Dermis blood vessel endothelial cell (primary cell): ENCODE measurements at regions not wholly inside any gene's neighbourhood (a gene's known extent, or its start where the extent isn't known, plus 50 kb on each side); places are given as distances from the start of the nearest gene placed in this dataset.
"Not testable (repeated sequence)": the region's sequence is repeated elsewhere in the genome, so short reads cannot be mapped to it uniquely, and the experiment has no call there.

Experiments
- DNase-seq: peaks from one replicate; pipeline ENCODE4 v3.0.0; 2010

DNA sequence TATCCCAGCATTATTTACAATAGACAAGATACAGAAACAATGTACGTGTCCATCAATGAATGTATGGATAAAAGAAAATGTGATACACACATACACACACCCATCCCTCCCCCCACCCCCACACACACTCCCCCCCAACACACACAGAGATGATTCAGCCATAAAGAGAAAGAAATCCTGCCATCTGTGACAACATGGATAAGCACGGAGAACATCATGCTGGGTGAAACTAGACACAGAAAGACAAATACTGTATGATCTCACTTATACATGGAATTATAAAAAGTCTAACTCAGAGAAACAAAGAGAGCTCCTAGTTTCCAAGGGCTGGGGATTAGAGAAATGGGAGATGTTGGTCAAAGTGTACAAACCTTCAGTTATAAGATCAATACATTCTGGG lies 104.8 kb upstream of the LY86 start:
- DNase-seq = no peak

DNA sequence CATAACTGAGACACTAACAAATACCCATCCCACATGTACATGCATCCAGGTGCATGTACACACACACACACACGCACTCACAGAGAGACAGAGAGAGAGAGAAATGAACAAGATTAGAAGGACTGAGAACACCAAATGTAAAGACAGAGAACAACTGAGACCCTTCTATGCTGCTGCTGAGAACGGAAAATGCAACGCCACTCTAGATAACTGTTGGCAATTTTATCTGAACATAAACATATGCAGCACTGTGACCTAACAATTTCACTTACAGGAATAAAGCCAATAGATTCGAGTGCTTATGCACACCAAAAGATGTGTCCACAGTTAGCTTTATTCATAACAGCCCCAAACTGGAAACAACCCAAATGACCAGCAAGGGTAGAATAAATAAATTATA lies 103.8 kb upstream of the LY86 start:
- DNase-seq = no peak

DNA sequence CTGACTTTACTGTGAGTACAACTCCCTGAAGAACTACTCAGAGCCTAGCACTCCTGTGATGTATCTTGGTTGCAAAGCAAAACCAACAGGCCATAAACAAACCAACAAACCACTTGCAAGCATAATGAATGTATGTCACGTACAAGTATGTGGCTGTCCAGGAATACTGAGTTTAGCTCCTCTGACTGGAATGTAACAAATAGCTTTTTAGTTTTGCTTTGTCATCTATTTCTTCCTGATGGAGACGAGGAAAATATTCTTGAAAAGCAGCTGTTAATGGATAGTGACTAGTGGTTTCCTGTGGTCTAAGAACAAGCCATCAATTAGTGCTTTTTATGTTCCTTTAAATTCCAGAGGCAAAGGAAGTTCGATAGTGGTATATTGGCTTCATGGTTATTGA lies 101.9 kb upstream of the LY86 start:
- DNase-seq = no peak

DNA sequence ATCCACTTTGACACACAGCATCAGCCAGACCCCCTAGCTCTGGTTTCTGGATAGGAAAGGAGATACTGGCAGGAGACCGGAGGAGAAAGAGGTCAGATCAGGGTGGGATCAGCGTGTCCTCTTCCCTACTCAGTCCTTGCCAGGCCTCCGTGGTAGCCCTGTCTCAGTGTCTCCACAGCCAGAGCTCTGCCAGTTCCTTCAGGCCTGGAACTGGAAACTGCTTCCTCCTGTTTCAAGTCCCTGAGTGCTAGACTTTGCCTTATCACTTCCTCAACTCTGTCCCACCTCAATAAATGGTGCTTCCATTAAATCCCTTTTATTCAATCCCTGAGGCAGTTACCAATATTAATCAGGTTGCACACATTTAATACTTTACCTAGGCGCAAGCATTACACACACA lies 96.8 kb upstream of the LY86 start:
- DNase-seq = no peak

DNA sequence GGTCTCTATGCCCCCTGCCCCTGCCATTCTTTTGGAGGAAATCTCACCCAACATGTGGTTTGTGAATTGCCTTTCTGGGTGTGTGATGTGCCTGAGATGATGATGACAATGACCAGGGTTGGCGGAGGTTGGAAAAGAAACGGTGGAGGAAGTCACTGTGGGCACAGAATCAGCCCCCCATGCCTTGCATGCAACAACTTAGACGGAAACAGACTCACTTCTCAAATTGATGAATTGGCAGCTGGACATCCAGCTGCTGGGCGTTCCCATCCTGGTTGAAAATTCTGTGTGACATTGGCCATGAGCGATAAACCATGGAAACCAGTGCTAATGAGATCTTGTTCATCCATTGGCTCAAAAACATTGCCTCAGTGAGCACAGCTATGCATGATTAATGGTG lies 95.8 kb upstream of the LY86 start:
- DNase-seq = no peak

DNA sequence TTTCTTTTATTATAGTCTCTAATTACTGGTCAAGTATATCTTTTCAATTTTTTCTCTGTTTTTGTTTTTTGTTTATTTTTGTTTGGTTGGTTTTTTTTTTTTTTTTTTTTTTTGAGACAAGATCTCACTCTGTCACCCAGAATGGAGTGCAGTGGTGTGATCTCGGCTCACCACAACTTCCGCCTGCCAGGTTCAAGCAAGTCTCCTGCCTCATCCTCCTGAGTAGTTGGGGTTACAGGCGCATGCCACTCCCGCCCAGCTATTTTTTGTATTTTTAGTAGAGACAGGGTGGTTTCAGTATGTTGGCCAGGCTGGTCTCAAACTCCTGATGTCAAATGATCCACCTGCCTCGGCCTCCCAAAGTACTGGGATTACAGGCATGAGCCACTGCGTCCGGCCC lies 94.4 kb upstream of the LY86 start:
- not testable (repeated sequence) for DNase-seq

DNA sequence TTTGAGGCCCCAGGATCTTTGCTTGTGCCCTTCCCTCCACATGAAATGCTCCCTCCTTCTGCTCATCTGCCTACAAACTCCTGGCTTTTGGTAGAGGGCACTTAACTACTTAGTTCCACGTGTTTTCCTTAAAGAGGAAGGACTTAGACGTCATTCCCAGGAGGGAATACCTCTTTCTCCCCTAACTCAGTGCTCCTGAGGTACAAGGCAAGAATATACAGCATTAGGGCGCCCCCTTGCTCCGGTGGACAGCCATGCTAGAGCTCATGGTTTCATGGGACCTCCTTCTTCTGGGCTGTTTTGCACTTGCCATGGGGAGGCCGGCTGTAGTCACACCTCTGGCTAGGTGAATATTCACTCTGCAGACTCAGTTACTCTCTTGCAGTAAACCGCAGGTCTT lies 93.8 kb upstream of the LY86 start:
- peak; percentile 50 for DNase-seq

DNA sequence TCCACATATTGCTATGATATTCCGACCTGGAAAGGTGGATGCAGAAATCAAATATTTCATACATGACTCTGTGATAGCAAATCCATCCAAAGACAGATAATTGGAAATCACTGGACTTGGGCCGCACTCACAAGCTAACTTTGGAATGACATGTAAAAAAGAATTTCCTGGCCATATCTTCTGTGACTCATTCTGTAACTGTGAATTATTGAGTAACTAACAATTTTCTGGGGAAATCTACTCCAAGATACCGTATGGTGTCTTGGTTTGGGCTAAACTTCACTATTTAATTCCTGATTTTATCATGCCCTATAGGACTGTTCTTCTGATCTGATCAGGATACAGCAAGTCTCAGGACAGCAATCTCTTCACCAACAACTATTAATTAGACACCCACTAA lies 92.7 kb upstream of the LY86 start:
- DNase-seq = no peak

DNA sequence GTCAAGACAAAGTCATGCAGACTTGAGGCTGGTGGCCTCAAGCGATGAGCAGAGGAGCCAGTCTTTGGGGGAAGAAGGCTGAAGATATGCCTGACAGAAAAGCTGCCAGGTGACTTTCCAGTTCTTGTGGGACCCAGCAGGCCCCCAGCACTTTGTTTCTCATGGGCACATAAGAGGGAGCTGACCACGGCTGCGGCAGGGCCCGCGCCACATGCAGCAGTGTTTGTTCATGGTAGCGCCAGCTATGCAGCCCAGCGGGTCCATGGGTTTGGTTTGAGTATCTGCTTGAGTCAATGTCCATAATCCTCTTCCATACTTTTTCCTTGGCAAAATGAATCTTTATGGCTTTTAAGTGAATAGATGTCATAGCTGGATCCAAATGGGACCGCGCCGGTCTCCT lies 91.0 kb upstream of the LY86 start:
- DNase-seq = no peak

DNA sequence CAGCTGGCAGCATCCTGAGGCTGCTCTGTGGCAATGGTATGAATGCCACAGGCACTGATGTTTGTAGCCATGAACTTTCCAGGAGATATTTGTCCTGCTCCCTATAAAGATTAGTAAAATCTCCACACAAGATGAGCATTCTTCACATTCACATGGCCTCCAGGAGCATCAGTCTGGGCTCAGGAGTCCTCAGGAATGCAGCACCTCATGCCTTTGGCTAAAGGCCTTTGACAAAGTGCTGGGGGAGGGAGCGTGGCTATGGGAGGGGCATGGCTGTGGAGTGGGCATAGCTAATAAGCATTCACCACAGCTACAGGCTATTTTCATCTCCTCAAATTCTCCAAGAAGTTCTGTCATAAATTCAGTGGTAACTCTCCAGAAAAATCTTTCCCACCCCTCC lies 90.5 kb upstream of the LY86 start:
- DNase-seq = no peak

DNA sequence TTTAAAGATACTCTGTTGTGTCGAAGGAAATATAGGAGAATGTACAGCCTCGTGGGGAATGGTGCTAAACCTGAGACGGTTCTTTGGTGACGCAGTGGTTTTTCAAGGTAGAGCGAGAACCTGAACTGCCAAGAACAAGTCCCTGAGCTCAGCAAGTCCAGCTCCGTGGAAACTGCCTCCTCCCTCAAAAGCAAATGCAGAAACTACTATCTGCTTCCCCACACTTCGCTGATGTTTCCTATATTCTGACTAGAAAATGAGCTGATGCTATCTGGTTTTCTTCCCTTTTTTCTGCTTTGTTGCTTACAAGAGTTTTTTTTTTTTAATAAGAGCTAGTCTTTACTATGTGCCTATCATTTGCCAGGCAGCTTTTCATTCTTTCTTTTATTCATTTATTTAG lies 85.3 kb upstream of the LY86 start:
- no peak for DNase-seq

DNA sequence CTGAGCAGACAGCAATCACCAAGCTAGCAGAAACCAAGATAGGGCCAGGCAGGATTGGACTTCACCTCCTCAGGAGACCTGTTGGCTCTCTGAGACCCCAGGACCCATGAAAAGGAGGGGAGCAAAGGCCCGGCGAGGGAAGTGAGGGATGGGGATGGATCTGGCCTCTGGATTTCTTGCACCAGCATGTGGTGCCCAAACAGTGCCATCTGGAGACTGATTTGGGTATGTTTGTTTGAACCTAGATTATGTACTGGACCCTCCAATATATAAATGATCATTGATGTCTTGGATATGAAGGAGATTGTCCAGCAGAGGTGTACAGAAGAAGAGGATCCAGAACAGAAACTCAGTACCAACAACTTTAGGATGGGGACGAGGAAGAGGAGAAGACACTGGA lies 83.4 kb upstream of the LY86 start:
- no peak for DNase-seq

DNA sequence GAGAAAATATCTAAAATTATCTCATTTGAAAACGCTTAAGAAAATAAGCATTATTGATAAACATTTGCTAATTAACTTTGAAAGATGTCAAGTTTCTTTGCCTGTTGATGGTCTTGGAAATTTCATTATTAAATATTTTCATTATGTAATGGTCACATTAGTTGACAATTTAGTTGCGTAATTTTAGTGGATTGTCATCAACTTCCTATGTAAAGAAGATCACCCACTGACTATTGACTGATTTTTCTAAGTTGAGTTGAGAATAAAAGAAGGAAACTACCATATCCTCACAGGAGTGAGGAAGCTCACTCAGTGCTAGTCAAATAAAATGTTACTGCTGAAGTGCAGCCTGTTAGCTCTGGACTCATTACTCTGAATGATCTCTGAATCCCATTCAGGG lies 79.9 kb upstream of the LY86 start:
- no peak for DNase-seq

DNA sequence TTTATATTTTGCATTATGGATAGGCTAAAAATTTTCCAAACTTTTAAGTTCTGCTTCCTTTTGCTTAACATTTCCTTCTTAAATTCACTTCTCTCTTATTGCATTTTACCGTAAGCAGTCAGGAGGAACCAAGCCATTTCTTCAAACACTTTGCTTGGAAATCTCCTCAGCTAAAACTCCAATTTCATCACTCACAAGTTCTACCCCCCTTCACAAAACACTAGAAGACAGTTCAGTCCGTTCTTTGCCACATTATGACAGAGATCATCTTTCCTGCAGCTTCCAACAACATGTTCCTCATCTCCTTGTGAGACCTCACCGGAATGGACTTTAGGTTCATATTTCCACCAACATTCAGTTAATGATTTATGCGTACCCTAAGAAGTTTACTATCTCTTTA lies 79.2 kb upstream of the LY86 start:
- no peak for DNase-seq

DNA sequence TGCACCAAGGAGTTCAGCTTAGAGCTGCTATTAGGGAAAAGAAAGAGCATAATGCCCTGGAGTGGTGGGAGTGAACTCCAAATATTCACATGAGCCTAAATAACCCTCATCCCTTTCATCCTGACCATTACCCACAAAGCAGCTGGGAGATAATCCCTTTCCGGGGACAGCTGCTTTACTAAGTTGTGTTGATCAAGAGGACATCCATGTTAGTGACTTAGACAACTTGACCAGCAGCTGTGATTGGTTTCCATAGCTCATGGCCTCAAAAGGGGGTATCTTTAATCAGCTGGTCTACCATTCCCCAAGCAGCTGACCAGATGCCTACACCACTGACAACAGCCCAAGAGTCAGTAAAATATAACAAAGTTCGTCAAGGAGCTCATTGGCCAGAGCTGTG lies 75.8 kb upstream of the LY86 start:
- no peak for DNase-seq

DNA sequence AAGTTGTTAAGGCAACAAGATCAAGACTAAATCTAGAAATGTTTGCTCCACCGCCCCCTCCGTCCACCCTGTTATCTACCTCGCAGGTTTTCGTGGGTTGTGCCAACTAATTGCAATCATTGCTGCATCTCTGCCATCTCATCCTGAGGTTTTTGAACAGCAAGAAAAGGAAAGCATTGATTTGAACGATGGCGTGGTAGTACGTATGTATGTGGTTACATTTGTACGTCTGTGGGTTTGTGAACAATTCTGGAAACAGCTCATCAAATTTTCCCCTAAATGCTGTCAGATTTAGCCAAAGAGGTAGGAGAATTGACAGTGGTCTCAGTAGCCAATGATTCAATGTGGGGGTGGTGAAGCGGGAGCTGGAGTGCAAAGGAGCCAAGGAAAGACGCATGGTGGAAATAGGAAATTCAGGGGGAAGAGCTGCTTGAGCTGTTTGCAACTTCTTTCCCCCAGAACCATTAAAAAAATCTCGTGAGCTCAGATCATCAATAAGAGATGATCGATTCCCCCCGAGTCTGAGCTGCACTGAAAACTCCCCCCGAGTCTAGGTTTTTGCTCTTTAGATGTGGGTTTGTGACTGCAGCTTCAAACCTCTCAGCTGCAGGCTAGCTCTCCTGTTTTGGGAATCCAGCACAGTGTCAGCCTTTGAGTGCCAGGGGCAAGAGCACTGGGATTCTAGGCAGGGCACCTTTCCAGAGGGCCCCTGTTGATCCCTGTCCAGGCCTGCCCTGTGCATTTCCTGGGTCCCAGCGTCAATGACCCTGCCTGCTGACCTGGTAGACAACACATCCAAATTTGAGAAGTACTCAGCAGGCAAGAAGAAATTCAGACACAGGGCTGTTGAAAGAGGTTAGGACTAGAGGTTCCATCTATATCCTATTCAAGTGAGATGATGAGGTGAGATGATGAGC lies 72.6 kb upstream of the LY86 start:
- DNase-seq = no peak

DNA sequence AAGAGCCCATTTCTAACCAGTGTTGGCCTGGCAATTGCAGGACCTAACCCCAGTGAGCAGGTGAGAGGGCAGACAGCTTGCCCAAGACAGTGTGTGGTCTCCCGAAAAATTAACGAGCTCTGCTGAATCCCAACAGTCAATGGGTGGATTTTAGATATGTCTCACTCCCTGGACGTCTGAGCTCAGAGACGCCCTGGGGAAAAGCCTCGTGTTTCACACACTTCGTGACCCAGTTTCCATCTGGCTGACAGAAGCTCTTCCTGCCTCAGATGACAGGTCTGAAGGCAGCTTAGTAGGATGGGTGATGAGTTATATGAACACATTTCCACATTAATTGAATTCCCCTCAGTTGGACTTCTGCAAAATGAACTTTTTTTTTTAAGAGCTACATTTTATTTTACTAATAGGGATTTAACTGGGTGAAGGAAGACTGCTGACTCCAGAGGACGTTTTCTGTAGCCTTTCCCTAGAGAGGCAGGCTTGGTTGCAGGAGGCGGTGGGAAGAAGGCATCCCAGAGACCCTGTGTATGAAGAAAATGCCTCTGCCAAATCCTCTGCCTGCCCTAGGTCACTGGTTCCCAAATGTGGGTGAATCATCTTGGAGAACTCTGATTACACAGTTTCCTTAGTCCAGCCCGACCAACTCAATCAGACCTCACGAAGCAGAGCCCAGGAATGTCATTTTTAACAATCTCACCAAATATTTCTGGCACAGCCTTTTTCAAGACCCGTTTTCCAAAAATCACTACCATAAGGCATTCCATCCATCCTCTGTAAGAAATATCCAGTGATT lies 71.7 kb upstream of the LY86 start:
- no peak for DNase-seq

DNA sequence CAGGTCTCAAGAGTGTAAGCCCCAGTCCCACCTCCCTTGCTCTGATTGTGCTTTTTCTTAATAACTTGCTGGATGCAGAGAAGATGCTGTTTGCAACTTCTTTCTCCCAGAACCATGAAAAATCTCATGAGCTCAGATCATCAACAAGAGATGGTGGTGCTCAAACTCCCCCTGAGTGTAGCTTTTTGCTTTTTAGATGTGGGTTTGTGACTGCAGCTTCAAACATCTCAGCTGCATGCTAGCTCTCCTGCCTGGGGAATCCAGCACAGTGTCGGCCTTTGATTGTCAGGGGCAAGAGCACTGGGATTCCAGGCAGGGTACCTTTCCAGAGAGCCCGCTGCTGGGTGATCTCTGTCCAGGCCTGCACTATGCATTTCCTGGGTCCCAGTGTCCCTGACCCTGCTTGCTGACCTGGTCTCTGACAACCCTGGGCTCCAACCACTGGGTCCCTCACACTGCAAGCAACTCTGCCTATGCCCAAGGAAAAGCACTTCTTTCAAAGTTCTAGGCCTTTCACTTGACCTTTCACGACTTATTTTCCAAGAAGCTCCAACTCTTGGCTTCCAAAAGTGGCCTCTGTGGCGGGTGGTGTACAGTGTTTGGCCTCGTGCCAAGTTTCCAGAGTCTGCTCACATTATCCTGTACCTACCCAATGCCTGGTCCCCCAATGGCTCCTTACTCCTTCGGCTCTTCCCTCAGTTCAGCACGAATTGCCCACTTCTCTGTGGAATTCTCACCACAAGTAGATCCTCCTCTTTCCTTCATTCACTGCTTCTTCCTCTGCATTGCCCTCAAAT lies 69.7 kb upstream of the LY86 start:
- no peak for DNase-seq

DNA sequence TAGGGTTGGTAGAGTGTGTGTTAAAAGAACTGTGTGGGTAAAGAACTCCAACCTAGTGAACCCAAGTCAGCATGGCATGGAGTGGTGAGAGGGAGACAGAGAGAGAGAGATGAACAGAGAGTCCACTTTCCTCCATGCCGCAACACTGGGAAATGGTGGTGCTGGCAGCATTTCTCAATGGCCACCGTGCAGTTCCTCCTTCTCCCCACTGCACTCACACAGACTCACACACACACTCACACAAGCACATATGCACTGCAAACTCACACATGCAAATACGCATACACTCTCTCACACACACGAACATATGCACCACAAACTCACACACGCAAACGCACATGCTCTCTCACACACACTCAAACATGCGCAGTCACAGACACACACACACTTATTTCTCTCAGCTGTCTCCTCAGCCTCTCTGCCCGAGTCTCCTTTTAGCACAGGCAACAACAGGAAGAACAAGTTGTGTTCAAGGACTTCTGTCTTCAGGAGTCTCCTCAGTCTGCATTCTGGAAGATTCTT lies 66.5 kb upstream of the LY86 start:
- DNase-seq = no peak

DNA sequence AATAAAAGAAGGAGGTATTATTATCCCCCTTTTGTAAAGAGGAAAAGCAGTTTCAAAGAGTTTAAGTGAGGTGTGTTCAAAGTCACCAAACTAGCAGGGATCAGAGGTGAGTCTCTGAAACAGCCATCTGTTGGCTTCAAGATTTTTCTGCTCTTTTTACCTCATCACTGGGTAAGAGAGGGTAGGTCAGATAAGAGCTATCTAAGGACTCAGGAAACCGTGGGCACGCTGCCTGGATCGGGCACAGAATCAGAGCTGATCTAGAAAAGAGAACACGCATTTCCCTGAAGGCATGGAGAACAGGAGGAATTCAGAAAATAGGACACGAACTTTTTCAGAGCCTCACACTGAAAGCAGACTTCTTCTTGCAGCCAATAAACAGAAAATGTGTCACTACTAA lies 65.8 kb upstream of the LY86 start:
- DNase-seq = no peak

DNA sequence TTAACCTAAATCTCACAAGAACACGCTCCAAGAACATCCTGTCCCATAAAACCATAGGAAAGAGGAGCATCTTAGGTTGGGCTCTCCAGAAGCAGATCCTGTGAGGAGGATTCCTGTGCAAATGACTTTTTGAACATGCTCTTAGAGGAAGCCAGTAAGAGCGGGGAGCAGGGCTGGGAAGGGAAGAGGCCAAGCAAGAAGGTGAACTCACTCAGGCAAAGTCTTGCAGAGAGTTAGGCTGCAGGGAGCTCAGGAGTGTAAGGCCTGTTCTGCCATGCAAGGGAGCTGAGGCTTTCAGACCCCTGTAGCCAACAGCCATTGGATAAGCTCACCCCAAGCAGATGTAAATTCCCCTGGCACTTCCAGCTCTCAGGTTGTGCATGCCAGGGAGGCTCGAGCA lies 63.6 kb upstream of the LY86 start:
- DNase-seq = no peak

DNA sequence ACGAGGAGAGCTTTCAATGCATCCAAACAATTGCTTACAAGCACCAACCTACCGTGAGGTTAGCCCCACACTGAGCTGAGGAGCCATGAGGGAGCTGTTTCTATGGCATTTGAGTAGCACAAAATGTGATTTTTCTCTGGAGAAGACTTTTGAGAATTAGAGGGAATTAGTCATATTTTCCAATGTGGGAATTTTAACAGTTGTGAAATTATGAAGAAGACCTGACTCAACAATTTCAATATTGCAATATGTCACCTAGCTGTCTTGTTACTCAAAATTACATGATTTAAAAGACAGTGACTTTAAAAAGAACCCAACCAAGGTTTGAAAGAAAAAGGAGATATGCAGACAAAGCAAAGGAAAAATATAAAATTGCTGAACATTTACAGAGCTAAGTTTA lies 62.6 kb upstream of the LY86 start:
- no peak for DNase-seq

DNA sequence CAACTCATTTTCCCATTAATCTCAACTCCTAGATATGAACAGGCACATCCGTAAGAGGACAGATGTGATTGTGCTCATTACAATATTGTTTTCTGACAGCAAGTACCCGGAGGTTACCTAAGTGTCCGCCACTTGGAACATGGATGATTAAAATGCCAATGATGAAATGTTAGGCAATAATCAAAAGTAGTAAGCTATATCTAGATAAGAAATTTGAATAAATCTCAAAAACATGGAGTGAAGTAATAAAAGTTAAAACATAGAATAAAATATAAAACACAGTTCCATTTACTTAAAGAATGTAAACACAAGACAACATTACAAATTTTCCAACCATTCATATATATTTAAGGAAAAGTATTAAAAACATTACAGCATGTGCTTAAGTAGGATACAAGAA lies 59.2 kb upstream of the LY86 start:
- no peak for DNase-seq
